Endothelial cell of umbilical vein (primary cell): ENCODE measurements at regions not wholly inside any gene's neighbourhood (a gene's known extent, or its start where the extent isn't known, plus 50 kb on each side); places are given as distances from the start of the nearest gene placed in this dataset.

ENCODE experiments used
- BruUV-seq: library from RNA; stranded (reverse); fragments of 400-500 nt; replicated peaks from 2 replicates; lab custom pipeline; 2021; lab: Mats Ljungman, UMichigan
- CTCF ChIA-PET: fragments of 300-600, 350-600 bp; sonication (Branson Sonifier 250); formaldehyde crosslinking; loops from one replicate; lab custom pipeline; 2021; ENCODE audit warnings: antibody characterized with exemption, inconsistent platforms; lab: Charles Lee
- POLR2A ChIA-PET: fragments of 300-600, 350-600 bp; sonication (Branson Sonifier 250); formaldehyde crosslinking; loops from one replicate; lab custom pipeline; 2021; ENCODE audit warnings: antibody characterized with exemption, inconsistent platforms; lab: Charles Lee
- DNase-seq: peaks from one replicate; pipeline ENCODE4 v3.0.0-alpha.2; 2011; ENCODE audit warnings: low read depth, low spot score
- FAIRE-seq: peaks from 2 replicates; lab custom pipeline; 2011; peaks lifted over from hg19 to GRCh38; lab: Jason Lieb, UNC
- H2AFZ ChIP-seq: 2 replicates; pipeline ENCODE4 v1.6.0; 2012; ENCODE audit warnings: low read depth, low read length, control low read depth, inconsistent platforms
- H3K27ac ChIP-seq: 2 replicates; pipeline ENCODE4 v1.5.1; 2011; ENCODE audit warnings: low read depth, mild to moderate bottlenecking, control low read depth, low read length, moderate library complexity; ENCODE audit not compliant: insufficient read depth
- H3K27me3 ChIP-seq, 2 experiments: 2 replicates each; pipeline versions ENCODE4 v1.6.0 to v1.6.1; 2011; ENCODE audit warnings: low read length in 2 of 2, mixed read lengths in 1 of 2; ENCODE audit not compliant: control insufficient read depth in 2 of 2, insufficient read depth in 2 of 2
- H3K36me3 ChIP-seq, 2 experiments: 2 replicates in 1 of 2; 3 replicates in 1 of 2; pipeline ENCODE4 v1.5.1; 2011; ENCODE audit warnings: low read length in 2 of 2, mild to moderate bottlenecking in 1 of 2, moderate library complexity in 1 of 2; ENCODE audit not compliant: control insufficient read depth in 2 of 2, insufficient read depth in 2 of 2; ENCODE audit errors: extremely low read depth in 1 of 2
- H3K4me1 ChIP-seq: 3 replicates; pipeline ENCODE4 v1.5.1; 2011; ENCODE audit warnings: mild to moderate bottlenecking, low read length; ENCODE audit not compliant: control insufficient read depth, insufficient read depth; ENCODE audit errors: extremely low read depth
- H3K4me2 ChIP-seq: 2 replicates; pipeline ENCODE4 v1.6.1; 2011; ENCODE audit warnings: low read length, control low read depth, mixed read lengths; ENCODE audit not compliant: insufficient read depth
- H3K4me3 ChIP-seq, 3 experiments: fragments of 200-600 bp in 1 of 3; sonication (generic), shearing (Covaris generic) in 1 of 3; replicated peaks in 1 of 3; 2 replicates each; pipeline ENCODE4 v1.5.1; 2011 to 2016; ENCODE audit warnings: control low read depth in 3 of 3, low read length in 3 of 3, mild to moderate bottlenecking in 2 of 3, inconsistent platforms in 1 of 3, low read depth in 1 of 3, moderate library complexity in 1 of 3; ENCODE audit not compliant: insufficient read depth in 1 of 3
- H3K79me2 ChIP-seq: 2 replicates; pipeline ENCODE4 v1.6.0; 2012; ENCODE audit warnings: low read length, inconsistent platforms; ENCODE audit not compliant: control insufficient read depth, insufficient read depth
- H3K9ac ChIP-seq: replicated peaks from 2 replicates; pipeline ENCODE3; 2011; ENCODE audit warnings: low read length, control low read depth; ENCODE audit not compliant: insufficient read depth; ENCODE audit errors: extremely low read depth
- H3K9me1 ChIP-seq: replicated peaks from 3 replicates; pipeline ENCODE4 v1.6.0; 2011; ENCODE audit warnings: mild to moderate bottlenecking, low read length; ENCODE audit not compliant: control insufficient read depth, insufficient read depth; ENCODE audit errors: extremely low read depth
- H3K9me3 ChIP-seq: replicated peaks from 2 replicates; pipeline ENCODE4 v1.5.1; 2012; ENCODE audit warnings: low read length, inconsistent platforms; ENCODE audit not compliant: control insufficient read depth, insufficient read depth
- H4K20me1 ChIP-seq: replicated peaks from 2 replicates; pipeline ENCODE3; 2011; ENCODE audit warnings: mild to moderate bottlenecking, low read length; ENCODE audit not compliant: control insufficient read depth, insufficient read depth; ENCODE audit errors: extremely low read depth
- EZH2 ChIP-seq: IDR thresholded peaks from 2 replicates; pipeline ENCODE4 v1.6.1; 2012; ENCODE audit warnings: borderline replicate concordance, low read depth, mild to moderate bottlenecking, moderate library complexity, low read length, inconsistent platforms; ENCODE audit not compliant: severe bottlenecking
- FOS ChIP-seq: IDR thresholded peaks from 2 replicates; pipeline ENCODE4 v1.6.1; 2011; ENCODE audit warnings: mild to moderate bottlenecking, low read length, moderate library complexity, borderline replicate concordance; ENCODE audit not compliant: insufficient read depth
- GATA2 ChIP-seq: IDR thresholded peaks from 2 replicates; pipeline ENCODE4 v1.7.0; 2011; ENCODE audit warnings: low read depth, mild to moderate bottlenecking, moderate library complexity, mixed read lengths, low read length; ENCODE audit not compliant: insufficient read length, insufficient read depth
- JUN ChIP-seq: IDR thresholded peaks from 2 replicates; pipeline ENCODE4 v1.6.1; 2011; ENCODE audit warnings: borderline replicate concordance, low read depth; ENCODE audit not compliant: insufficient read length, insufficient read depth
- MYC ChIP-seq: IDR thresholded peaks from one replicate; pipeline ENCODE4 v1.6.1; 2011; ENCODE audit warnings: mild to moderate bottlenecking, low read depth, low read length
- POLR2A ChIP-seq: IDR thresholded peaks from 2 replicates; pipeline ENCODE4 v1.6.1; 2012; ENCODE audit warnings: low read depth, mild to moderate bottlenecking, control low read depth, low read length
- POLR2AphosphoS5 ChIP-seq: IDR thresholded peaks from 2 replicates; pipeline ENCODE4 v1.6.1; 2012; ENCODE audit warnings: low read depth, mild to moderate bottlenecking, control low read depth, low read length, moderate library complexity; ENCODE audit not compliant: insufficient read depth
- dilution Hi-C: fragments of 300-500 bp; cut with MboI; formaldehyde crosslinking; loops from one replicate; pipeline ENCODE4 v1.15.0; 2019; ENCODE audit warnings: low sequenced_read_pairs; ENCODE audit not compliant: extremely low pct_ligation_motif_present
- intact Hi-C: fragments of 100-400 bp; cut with micrococcal nuclease; formaldehyde crosslinking; loops from one replicate; pipeline ENCODE4 v1.10.0; 2022
- TF ChIP-seq, protein P1 (sequence below), 2 donors: IDR thresholded peaks; 1 replicate in 1 of 2; 2 replicates in 1 of 2; pipeline ENCODE4 v1.5.1; 2011; ENCODE audit warnings: low read length in 2 of 2, mild to moderate bottlenecking in 2 of 2, moderate library complexity in 2 of 2, control low read depth in 1 of 2, inconsistent platforms in 1 of 2, low read depth in 1 of 2; ENCODE audit not compliant: insufficient read depth in 1 of 2; ENCODE audit errors: extremely low read depth in 1 of 2
- TF ChIP-seq, protein P2 (sequence below): IDR thresholded peaks from 2 replicates; pipeline ENCODE4 v1.6.1; 2011; ENCODE audit not compliant: insufficient read depth, insufficient read length

DNA sequence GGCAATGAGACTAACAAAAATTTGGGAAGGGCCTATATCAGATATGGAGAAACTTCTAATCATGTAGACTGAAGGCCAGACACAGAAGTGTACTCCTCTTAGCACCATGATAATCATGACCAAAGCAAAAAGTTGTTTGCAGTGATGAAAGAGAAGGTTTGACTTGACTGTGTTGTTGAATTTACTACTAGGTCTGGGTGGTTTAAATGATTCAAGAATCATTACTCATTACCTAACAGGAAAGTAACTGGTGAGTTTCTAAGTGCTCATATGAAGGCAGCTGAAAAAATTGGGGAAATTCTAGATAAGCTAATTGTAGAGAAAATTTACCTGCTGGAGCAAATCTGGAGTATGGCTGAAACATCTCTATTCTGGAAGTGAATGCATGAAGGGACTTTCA, 451.5 kb upstream of the SORCS1 start:
- no peaks in the 10 kb centered on the region for H3K79me2 ChIP-seq
- H3K9me3 ChIP-seq = no peaks in the 10 kb centered on the region
- no TSS peak for BruUV-seq
- no peaks in the 10 kb centered on the region for H3K27me3 ChIP-seq
- intact Hi-C loops = no loop called here
- H3K27ac ChIP-seq = no peak overlapping the region
- H4K20me1 ChIP-seq = no peaks in the 10 kb centered on the region
- no peak for FAIRE-seq
- no peaks in the 10 kb centered on the region for H3K36me3 ChIP-seq
- CTCF ChIA-PET = no interaction called here
- POLR2A ChIA-PET = no interaction called here
- H3K4me2 ChIP-seq = no peak overlapping the region
- DNase-seq = no peak
- TF ChIP-seq MYC (no peak), POLR2AphosphoS5 (no peak), FOS (no peak), POLR2A (no peak), EZH2 (no peak), JUN (no peak), GATA2 (no peak)
- TF ChIP-seq, protein P1, sequence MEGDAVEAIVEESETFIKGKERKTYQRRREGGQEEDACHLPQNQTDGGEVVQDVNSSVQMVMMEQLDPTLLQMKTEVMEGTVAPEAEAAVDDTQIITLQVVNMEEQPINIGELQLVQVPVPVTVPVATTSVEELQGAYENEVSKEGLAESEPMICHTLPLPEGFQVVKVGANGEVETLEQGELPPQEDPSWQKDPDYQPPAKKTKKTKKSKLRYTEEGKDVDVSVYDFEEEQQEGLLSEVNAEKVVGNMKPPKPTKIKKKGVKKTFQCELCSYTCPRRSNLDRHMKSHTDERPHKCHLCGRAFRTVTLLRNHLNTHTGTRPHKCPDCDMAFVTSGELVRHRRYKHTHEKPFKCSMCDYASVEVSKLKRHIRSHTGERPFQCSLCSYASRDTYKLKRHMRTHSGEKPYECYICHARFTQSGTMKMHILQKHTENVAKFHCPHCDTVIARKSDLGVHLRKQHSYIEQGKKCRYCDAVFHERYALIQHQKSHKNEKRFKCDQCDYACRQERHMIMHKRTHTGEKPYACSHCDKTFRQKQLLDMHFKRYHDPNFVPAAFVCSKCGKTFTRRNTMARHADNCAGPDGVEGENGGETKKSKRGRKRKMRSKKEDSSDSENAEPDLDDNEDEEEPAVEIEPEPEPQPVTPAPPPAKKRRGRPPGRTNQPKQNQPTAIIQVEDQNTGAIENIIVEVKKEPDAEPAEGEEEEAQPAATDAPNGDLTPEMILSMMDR (IDR thresholded peaks at IDR 0.05; ENCODE audit: extremely low read depth in 1 of 2, insufficient read depth in 1 of 2, low read depth in 1 of 2, low read length in 2 of 2) = no peak
- TF ChIP-seq, protein P2, sequence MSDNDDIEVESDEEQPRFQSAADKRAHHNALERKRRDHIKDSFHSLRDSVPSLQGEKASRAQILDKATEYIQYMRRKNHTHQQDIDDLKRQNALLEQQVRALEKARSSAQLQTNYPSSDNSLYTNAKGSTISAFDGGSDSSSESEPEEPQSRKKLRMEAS = no peak
- dilution Hi-C loops = no loop called here
- H3K4me3 ChIP-seq = no peak overlapping the region
- H3K4me1 ChIP-seq = no peaks in the 10 kb centered on the region
- no peak overlapping the region for H2AFZ ChIP-seq
- H3K9ac ChIP-seq = no peak overlapping the region
- H3K9me1 ChIP-seq = no peaks in the 10 kb centered on the region
